ENCODE measurements at regions not wholly inside any gene's neighbourhood (a gene's known extent, or its start where the extent isn't known, plus 50 kb on each side); places are given as distances from the start of the nearest gene placed in this dataset.

DNA sequence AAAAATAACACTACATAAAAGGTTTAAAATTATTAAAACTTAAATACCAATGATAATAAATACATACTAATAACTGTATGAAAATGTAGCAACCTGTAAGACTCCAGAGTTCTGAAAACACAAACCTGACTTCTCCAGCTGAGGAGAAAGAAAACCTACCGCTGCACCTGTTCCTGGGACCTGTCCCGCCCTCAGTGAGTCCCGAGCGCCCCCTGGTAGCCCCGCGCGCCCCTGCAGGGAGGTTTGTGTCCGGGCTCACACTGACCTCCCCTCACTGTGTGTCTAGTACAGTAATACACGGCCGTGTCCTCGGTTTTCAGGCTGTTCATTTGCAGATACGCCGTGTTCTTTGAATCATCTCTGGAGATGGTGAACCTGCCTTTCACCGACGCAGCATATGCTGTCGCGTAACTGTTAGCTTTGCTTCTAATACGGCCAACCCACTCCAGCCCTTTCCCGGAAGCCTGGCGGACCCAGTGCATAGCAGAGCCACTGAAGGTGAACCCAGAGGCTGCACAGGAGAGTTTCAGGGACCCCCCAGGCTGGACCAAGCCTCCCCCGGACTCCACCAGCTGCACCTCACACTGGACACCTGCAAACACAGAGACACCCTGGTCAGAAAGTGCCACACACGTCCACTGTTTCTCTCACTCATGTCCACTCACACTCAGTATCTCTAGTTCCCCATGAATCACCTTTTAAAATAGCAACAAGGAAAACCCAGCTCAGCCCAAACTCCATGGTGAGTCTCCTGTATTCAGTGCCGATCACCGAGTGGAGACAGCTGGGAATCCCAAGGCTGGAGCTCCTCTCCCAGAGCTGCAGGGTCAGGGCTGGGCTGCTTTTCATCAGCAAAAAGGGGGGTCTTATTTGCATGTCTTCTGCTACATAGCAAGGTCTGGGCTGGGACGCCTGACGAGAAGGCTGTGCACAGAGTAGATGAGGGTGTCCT lies 1276.3 kb downstream of the TMEM121 start:
- TF ChIP-seq, protein P1, sequence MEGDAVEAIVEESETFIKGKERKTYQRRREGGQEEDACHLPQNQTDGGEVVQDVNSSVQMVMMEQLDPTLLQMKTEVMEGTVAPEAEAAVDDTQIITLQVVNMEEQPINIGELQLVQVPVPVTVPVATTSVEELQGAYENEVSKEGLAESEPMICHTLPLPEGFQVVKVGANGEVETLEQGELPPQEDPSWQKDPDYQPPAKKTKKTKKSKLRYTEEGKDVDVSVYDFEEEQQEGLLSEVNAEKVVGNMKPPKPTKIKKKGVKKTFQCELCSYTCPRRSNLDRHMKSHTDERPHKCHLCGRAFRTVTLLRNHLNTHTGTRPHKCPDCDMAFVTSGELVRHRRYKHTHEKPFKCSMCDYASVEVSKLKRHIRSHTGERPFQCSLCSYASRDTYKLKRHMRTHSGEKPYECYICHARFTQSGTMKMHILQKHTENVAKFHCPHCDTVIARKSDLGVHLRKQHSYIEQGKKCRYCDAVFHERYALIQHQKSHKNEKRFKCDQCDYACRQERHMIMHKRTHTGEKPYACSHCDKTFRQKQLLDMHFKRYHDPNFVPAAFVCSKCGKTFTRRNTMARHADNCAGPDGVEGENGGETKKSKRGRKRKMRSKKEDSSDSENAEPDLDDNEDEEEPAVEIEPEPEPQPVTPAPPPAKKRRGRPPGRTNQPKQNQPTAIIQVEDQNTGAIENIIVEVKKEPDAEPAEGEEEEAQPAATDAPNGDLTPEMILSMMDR (IDR thresholded peaks at IDR 0.05; ENCODE audit: control extremely low read depth in 1 of 3, insufficient read depth in 1 of 3, low read depth in 1 of 3, low read length in 3 of 3): no peak
- TF ChIP-seq TAF1 (IDR thresholded peaks at IDR 0.05; ENCODE audit: low read depth, low read length) (no peak), EZH2 (IDR thresholded peaks at IDR 0.05; ENCODE audit: low read depth, low read length, severe bottlenecking) (no peak), TBP (IDR thresholded peaks at IDR 0.05; ENCODE audit: low read depth, low read length) (no peak), TAF7 (optimal IDR thresholded peaks at IDR 0.05; ENCODE audit: borderline replicate concordance, low read depth, low read length) (no peak), TCF12 (IDR thresholded peaks at IDR 0.05; ENCODE audit: low read depth, low read length) (no peak), POLR2A (IDR thresholded peaks at IDR 0.05; ENCODE audit: control extremely low read depth in 1 of 2, low read depth in 2 of 2, low read length in 2 of 2) (no peak), POLR2AphosphoS5 (IDR thresholded peaks at IDR 0.05; ENCODE audit: low read depth, low read length) (no peak)
- TF ChIP-seq, protein P2, sequence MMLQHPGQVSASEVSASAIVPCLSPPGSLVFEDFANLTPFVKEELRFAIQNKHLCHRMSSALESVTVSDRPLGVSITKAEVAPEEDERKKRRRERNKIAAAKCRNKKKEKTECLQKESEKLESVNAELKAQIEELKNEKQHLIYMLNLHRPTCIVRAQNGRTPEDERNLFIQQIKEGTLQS (IDR thresholded peaks at IDR 0.05; ENCODE audit: insufficient read depth, low read depth, low read length): no peak
- TF ChIP-seq, protein P3, sequence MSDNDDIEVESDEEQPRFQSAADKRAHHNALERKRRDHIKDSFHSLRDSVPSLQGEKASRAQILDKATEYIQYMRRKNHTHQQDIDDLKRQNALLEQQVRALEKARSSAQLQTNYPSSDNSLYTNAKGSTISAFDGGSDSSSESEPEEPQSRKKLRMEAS (IDR thresholded peaks at IDR 0.05): no peak

Data from H1 (cell line).